NCI-H774 (cell line): ENCODE measurements at regions not wholly inside any gene's neighbourhood (a gene's known extent, or its start where the extent isn't known, plus 50 kb on each side); places are given as distances from the start of the nearest gene placed in this dataset.

ENCODE experiments used
- DNase-seq: peaks from one replicate; lab custom pipeline; 2025; lab: John Stamatoyannopoulos, UW

- DNase-seq, result no peak
Measured at GRCh38 chr15:97319291-97319690, 641.2 kb upstream of the ARRDC4 start.

- DNase-seq, result no peak
Measured at GRCh38 chr15:97346221-97346620, 614.3 kb upstream of the ARRDC4 start.

DNA sequence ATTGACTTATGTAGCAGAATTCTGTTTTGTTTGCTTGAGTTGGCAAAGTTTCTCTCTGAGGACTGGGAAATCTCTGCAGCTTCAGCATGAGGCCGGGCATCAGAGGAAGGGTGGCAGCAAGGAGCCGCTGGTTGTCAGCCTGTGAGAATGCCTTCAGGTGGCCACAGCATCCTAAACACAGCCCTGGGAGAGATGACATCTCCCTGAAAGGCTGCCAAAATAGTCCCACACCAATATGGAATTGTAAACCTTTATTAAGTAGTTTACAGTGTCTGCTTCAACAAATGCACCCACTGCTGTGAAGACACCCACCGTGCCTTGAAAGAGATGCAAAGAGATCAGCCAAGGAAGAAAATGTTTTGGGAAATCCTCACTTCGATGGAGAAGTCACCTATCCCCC is 609.7 kb upstream of the ARRDC4 start:
- no peak for DNase-seq

DNA sequence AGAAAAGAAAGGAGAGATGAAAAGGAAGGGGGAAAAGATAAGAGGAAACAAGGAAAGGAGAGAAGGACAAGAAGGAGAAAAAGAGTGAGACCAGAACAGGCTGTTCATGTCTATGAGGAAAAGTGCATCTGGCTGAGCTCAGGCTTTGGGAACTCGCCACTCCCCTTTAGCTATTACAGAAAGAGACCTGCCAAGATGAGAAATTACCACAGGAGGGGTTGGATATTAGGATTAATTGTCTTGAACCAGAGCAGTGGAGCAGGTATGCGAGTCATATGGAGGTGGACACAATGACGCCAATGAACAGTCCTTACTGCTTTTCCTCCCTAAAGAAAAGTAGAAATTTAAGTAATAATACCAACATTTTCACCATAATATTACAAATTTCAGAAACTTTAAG is 577.0 kb upstream of the ARRDC4 start:
- DNase-seq, result no peak

DNA sequence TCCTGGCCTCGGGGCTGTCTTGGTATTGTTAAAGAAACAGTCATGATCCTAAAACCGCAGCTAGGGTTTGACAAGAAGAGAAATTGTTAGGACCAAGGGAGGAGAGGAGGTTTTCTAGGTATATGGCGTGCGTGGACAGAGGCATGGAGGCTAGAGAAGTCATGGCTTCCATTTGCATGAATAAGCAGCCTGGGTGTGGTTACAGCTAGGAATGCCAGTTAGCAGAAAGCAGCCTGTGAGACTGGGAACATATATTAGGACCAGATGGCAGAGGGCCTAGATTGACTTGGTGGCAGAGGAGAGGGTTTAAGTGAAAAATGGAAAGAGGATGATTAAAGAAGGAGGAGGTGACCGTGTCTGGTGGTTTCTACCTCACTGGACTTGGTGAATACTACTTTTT is 573.6 kb upstream of the ARRDC4 start:
- no peak for DNase-seq

DNA sequence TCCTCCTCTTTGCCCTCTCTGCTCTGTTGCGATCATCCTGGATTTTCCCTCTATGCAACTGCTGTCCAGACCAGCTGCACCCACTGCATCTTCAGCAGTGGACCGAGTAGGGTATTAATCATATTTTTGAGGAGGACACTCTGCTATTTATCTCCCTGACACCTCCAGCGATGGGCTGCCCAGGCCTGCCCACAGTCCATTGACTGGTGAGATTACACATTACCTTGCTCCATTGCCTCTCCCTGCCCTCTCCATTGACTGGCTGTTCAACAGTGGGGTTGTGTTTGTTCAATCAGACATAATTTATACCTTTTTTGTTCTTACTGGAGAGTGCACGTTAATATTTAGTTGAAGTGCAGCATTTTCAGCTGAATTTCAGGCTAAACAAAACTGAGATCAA is 559.3 kb upstream of the ARRDC4 start:
- no peak for DNase-seq

GRCh38 chr15:97401970-97402369 is 558.5 kb upstream of the ARRDC4 start:
- no peak for DNase-seq

- no peak for DNase-seq
Measured at GRCh38 chr15:97406841-97407240, 553.7 kb upstream of the ARRDC4 start.

DNA sequence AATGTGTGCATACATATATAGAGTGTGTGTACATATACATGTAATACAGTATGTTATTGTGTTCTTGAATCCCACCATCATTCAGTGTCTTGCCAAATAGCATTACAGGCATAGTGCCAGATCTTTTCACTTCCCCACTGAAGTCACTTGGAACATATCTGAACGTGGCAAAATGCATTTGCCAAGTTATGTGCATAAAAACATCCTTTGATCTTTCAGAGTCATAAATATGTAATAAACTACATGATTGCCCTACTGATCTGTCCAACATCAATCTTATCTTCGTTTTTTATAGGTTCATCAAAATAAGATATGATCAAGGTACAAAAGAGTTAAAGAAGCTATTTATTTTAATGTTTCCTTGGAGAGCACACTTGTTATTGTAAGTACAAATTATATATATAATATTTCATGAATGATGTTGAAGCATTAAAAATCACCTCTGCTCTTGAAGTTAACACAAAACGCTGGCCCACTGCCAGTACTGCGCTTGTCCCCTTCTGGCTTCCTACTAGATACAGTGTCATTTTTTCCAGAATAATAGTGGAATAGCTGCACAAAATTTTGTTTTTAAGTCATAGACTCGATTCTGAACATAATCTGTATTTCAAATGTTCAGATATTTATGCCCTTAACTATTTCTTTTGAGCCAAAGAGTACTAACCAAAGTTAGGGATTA is 549.5 kb upstream of the ARRDC4 start:
- DNase-seq, result no peak

GRCh38 chr15:97420130-97420529 is 540.4 kb upstream of the ARRDC4 start:
- no peak for DNase-seq

GRCh38 chr15:97425596-97425995 is 534.9 kb upstream of the ARRDC4 start:
- DNase-seq, result peak; percentile 42

GRCh38 chr15:97443101-97443500 is 517.4 kb upstream of the ARRDC4 start:
- DNase-seq, result no peak

DNA sequence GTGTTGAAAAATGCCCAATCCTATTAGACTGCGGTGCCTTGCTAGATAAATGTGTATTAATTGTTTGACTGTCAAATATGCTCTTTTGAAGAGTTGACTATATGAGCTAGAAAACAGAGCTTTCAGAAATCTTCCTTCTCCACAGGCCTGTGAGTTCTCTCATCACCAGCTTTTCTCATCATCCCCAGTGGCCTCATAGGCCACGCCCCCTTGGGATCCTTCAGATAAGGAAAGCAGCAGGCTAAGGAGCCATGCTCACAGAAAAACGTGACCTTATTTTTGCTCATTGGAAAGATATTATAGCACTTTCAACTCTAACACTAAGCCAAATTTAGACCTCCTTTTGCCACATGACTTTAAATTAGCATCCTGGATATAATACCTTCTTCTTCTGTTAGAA is 514.4 kb upstream of the ARRDC4 start:
- DNase-seq, result no peak

DNA sequence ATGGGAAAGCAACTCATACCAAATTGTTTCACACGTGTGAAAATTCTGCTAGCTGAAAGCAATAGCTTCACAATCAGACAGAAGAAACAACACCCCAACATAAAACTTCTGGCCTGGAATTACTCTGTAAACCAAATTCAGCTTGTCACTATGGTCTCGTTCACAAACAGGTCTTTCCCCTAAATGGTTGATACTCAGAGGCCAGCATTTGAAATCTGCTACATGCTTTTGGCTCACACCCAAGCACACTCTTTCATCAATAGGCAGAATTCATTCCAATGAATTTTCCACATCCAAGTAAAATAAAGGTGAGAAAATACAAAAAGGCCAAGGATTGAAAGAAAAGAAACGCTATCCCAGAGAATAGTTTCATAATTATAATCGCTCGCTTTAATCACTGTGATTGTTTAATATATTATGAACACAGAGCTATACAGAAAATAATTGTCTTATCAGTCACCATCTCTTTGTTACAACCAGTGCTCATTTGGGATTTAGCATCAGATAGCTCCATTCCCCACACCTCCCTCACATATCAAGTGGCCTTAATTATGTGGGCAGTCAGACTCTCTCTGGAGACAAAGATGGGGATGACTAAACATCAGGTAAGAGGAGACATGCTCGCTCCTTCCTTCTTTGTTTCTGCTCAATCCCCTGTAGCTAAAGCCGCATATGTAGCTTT is 503.8 kb upstream of the ARRDC4 start:
- no peak for DNase-seq

- DNase-seq, result no peak
Measured at GRCh38 chr15:97457203-97457847, 503.2 kb upstream of the ARRDC4 start.

GRCh38 chr15:97459771-97460170 is 500.7 kb upstream of the ARRDC4 start:
- no peak for DNase-seq

DNA sequence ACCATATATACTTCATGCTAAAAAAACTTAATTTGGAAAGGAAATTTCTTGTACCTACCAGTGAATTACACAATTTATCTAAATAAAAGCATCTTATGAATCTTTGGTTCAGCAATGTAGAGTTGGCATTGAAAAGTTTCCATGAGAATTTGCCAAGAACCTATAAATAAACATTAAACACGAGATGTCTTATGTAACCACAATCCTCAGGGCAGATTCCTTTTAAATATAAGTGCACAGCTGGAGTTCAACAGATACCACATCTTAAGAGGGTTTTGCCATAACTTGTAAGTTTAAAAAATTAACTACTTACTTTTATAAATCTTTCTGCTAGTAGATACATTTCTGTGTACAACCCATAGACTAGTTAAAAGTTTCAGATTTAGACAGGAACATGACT is 499.3 kb upstream of the ARRDC4 start:
- DNase-seq, result no peak

- no peak for DNase-seq
Measured at GRCh38 chr15:97463696-97464095, 496.8 kb upstream of the ARRDC4 start.

GRCh38 chr15:97470417-97470816 is 490.1 kb upstream of the ARRDC4 start:
- no peak for DNase-seq

GRCh38 chr15:97473627-97474026 is 486.9 kb upstream of the ARRDC4 start:
- DNase-seq, result no peak

DNA sequence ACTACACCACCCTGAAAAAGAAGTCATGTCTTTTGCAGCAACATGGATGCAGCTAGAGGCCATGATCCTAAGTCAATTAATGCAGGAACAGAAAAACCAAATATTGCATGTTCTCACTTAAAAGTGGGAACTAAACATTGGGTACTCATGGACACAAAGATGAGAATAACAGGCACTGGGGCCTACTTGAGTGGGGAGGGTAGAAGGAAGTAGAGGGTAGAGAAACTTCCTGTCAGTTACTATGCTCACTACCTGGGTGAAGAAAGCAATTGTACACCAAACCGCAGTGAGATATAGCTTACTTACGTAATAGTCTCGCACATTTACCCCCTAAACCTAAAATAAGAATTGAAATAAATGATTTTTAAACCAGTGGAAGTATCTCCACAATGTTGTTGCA is 480.5 kb upstream of the ARRDC4 start:
- no peak for DNase-seq

DNA sequence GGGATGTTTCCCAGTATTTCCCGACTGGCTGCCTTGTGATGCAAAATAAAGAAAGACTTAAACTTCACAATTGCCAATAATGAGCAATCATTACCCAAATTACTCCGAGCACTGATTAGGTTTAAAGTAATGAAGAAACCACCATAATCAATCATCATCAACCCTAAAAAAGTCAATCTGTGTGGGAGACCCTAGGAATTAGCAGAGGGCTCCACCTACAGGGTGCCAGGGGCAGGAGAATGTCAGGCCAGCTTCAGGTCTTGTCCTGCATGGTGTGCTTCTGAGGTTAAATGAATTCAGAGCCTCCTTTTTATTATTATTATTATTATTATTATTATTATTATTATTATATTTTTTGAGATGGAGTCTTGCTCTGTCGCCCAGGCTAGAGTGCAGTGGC is 478.0 kb upstream of the ARRDC4 start:
- no peak for DNase-seq

DNA sequence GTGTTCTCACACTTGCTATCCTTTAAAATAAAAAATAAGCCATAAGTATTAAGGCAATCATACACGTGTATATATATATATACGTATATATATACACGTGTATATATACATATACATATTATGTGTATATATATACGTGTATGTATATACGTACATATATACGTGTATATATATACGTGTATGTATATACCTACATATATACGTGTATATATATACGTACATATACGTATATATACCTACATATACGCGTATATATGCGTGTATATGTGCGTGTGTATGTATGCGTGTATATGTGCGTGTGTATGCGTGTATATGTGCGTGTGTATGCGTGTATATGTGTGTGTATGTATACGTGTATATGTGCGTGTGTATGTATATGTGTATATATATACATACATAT is 477.3 kb upstream of the ARRDC4 start:
- no peak for DNase-seq

GRCh38 chr15:97490429-97490828 is 470.1 kb upstream of the ARRDC4 start:
- DNase-seq, result no peak
